HCT116 (cell line): ENCODE measurements at regions not wholly inside any gene's neighbourhood (a gene's known extent, or its start where the extent isn't known, plus 50 kb on each side); places are given as distances from the start of the nearest gene placed in this dataset.

Experiments used
- ATAC-seq: fragments of 200-7000 bp; cut with Tn5 transposase; 2 replicates; pipeline ENCODE4 v1.9.1; 2020; ENCODE audit warnings: mild to moderate bottlenecking, moderate library complexity
- BruUV-seq: library from RNA; stranded (reverse); fragments of 400-500 nt; replicated peaks from 2 replicates; lab custom pipeline; 2021; lab: Mats Ljungman, UMichigan
- CTCF ChIA-PET: fragments of 300-600 bp; sonication (Branson Sonifier 250); formaldehyde crosslinking; loops from one replicate; lab custom pipeline; 2021; ENCODE audit warnings: antibody characterized with exemption; lab: Charles Lee
- POLR2A ChIA-PET: fragments of 300-600, 350-600 bp; sonication (Branson Sonifier 250); formaldehyde crosslinking; loops from one replicate; lab custom pipeline; 2021; ENCODE audit warnings: antibody characterized with exemption; lab: Charles Lee
- RAD21 ChIA-PET, 2 experiments: fragments of 300-600 bp; sonication (Branson Sonifier 250); formaldehyde crosslinking; loops; one replicate each; lab custom pipeline; 2023; ENCODE audit warnings: low total read pairs in 2 of 2; ENCODE audit not compliant: uncharacterized antibody in 2 of 2, unreplicated experiment in 2 of 2, low non-redundant PET in 1 of 2; lab: Charles Lee
- DNase-seq: peaks from one replicate; pipeline ENCODE4 v3.0.0-alpha.2; 2010; ENCODE audit warnings: low read depth, low spot score
- H2AFZ ChIP-seq: fragments of 200-600 bp; shearing (Covaris generic), sonication (generic); 2 replicates; pipeline ENCODE4 v1.6.1; 2017; ENCODE audit warnings: low read depth, mixed run types, mixed read lengths, antibody characterized with exemption, low read length; ENCODE audit not compliant: poor library complexity, severe bottlenecking
- H3K27ac ChIP-seq: 2 replicates; pipeline ENCODE4 v1.5.1; 2012; ENCODE audit warnings: low read depth, low read length
- H3K27me3 ChIP-seq: fragments of 200-600 bp; sonication (generic); 2 replicates; pipeline ENCODE4 v1.6.1; 2016; ENCODE audit warnings: mixed run types, low read length, mixed read lengths; ENCODE audit not compliant: insufficient read depth
- H3K36me3 ChIP-seq, 2 experiments: fragments of 200-500 bp in 1 of 2; fragments of 200-600 bp in 1 of 2; sonication (Bioruptor generic) in 1 of 2; sonication (generic) in 1 of 2; 2 replicates each; pipeline versions ENCODE4 v1.5.1 to v1.6.1; 2014 to 2016; ENCODE audit warnings: low read length in 2 of 2, inconsistent platforms in 1 of 2, mixed read lengths in 1 of 2, mixed run types in 1 of 2; ENCODE audit not compliant: insufficient read depth in 2 of 2, control insufficient read depth in 1 of 2
- H3K4me1 ChIP-seq, 2 experiments: fragments of 200-600 bp in 1 of 2; sonication (generic) in 1 of 2; 2 replicates each; pipeline versions ENCODE4 v1.5.1 to v1.6.1; 2012 to 2017; ENCODE audit warnings: low read length in 2 of 2, inconsistent platforms in 1 of 2, mild to moderate bottlenecking in 1 of 2, mixed read lengths in 1 of 2, mixed run types in 1 of 2, moderate library complexity in 1 of 2; ENCODE audit not compliant: insufficient read depth in 2 of 2, control insufficient read depth in 1 of 2
- H3K4me2 ChIP-seq: fragments of 200-600 bp; sonication (generic); 2 replicates; pipeline ENCODE4 v1.6.1; 2017; ENCODE audit warnings: mixed run types, low read length, mixed read lengths
- H3K4me3 ChIP-seq, 2 experiments: fragments of 200-600 bp in 1 of 2; sonication (generic) in 1 of 2; replicated peaks in 1 of 2; 2 replicates each; pipeline ENCODE4 v1.5.1; 2011 to 2016; ENCODE audit warnings: low read length in 2 of 2, control low read depth in 1 of 2, low read depth in 1 of 2, mild to moderate bottlenecking in 1 of 2, mixed read lengths in 1 of 2, mixed run types in 1 of 2
- H3K79me2 ChIP-seq: fragments of 200-600 bp; sonication (generic); 2 replicates; pipeline ENCODE4 v1.6.1; 2017; ENCODE audit warnings: mild to moderate bottlenecking, mixed run types, low read length, moderate library complexity, mixed read lengths; ENCODE audit not compliant: insufficient read depth
- H3K9ac ChIP-seq: fragments of 200-600 bp; sonication (generic); 2 replicates; pipeline ENCODE4 v1.6.1; 2016; ENCODE audit warnings: low read length, mixed read lengths
- H3K9me2 ChIP-seq: fragments of 200-600 bp; sonication (generic), shearing (Covaris generic); 2 replicates; pipeline ENCODE4 v1.6.1; 2017; ENCODE audit warnings: mixed run types, mild to moderate bottlenecking, moderate library complexity; ENCODE audit not compliant: insufficient read depth
- H3K9me3 ChIP-seq, 2 experiments: fragments of 200-500 bp in 1 of 2; fragments of 200-600 bp in 1 of 2; sonication (Bioruptor generic) in 1 of 2; sonication (generic) in 1 of 2; 2 replicates each; pipeline ENCODE4 v1.6.1; 2014 to 2017; ENCODE audit warnings: low read length in 2 of 2, mixed read lengths in 2 of 2, inconsistent platforms in 1 of 2, low read depth in 1 of 2, mild to moderate bottlenecking in 1 of 2, mixed run types in 1 of 2, moderate library complexity in 1 of 2; ENCODE audit not compliant: control insufficient read depth in 1 of 2, insufficient read depth in 1 of 2
- H4K20me1 ChIP-seq: fragments of 200-600 bp; sonication (generic), shearing (Covaris generic); 2 replicates; pipeline ENCODE4 v1.6.1; 2017; ENCODE audit warnings: mixed run types, mild to moderate bottlenecking, moderate library complexity; ENCODE audit not compliant: insufficient read depth
- CBX3 ChIP-seq: IDR thresholded peaks from 2 replicates; pipeline ENCODE4 v1.6.1; 2012; ENCODE audit warnings: low read depth
- CEBPB ChIP-seq: IDR thresholded peaks from 2 replicates; pipeline ENCODE4 v1.6.1; 2012; ENCODE audit warnings: low read depth
- ELF1 ChIP-seq: IDR thresholded peaks from 2 replicates; pipeline ENCODE4 v1.6.1; 2012; ENCODE audit warnings: low read depth, borderline replicate concordance
- EZH2 ChIP-seq: fragments of 200-600 bp; sonication (generic); IDR thresholded peaks from 2 replicates; pipeline ENCODE4 v1.6.1; 2017; ENCODE audit warnings: antibody characterized with exemption, mixed run types
- EZH2phosphoT487 ChIP-seq: fragments of 200-600 bp; IDR thresholded peaks from 2 replicates; pipeline ENCODE4 v1.6.1; 2018; ENCODE audit warnings: antibody characterized with exemption, borderline replicate concordance
- FOSL1 ChIP-seq: IDR thresholded peaks from 2 replicates; pipeline ENCODE4 v1.6.1; 2012; ENCODE audit warnings: low read depth
- POLR2AphosphoS5 ChIP-seq: IDR thresholded peaks from 2 replicates; pipeline ENCODE4 v1.6.1; 2011; ENCODE audit warnings: mild to moderate bottlenecking, low read depth, low read length, moderate library complexity
- REST ChIP-seq: IDR thresholded peaks from 2 replicates; pipeline ENCODE4 v1.6.1; 2012; ENCODE audit warnings: low read depth
- SIN3A ChIP-seq: IDR thresholded peaks from 2 replicates; pipeline ENCODE4 v1.6.1; 2012; ENCODE audit warnings: low read depth
- SP1 ChIP-seq: IDR thresholded peaks from 2 replicates; pipeline ENCODE4 v1.6.1; 2012; ENCODE audit warnings: low read depth
- TCF7L2 ChIP-seq: IDR thresholded peaks from 2 replicates; pipeline ENCODE4 v1.7.0; 2011; ENCODE audit warnings: borderline replicate concordance, inconsistent platforms; ENCODE audit not compliant: insufficient read depth, insufficient read length; ENCODE audit errors: extremely low read depth
- YY1 ChIP-seq: IDR thresholded peaks from 2 replicates; pipeline ENCODE4 v1.6.1; 2011; ENCODE audit warnings: low read length, low read depth, moderate library complexity, mild to moderate bottlenecking; ENCODE audit not compliant: insufficient replicate concordance; ENCODE audit errors: extremely low read depth
- ZBTB33 ChIP-seq: IDR thresholded peaks from 2 replicates; pipeline ENCODE4 v1.6.1; 2011; ENCODE audit warnings: mild to moderate bottlenecking, low read length, moderate library complexity; ENCODE audit not compliant: insufficient replicate concordance; ENCODE audit errors: extremely low read depth
- ZNF274 ChIP-seq: fragments of 200-500 bp; sonication (Bioruptor generic); IDR thresholded peaks from 2 replicates; pipeline ENCODE4 v1.6.1; 2014; ENCODE audit warnings: mild to moderate bottlenecking, low read depth, low read length, inconsistent platforms
- intact Hi-C: fragments of 100-400 bp; cut with micrococcal nuclease; formaldehyde crosslinking; loops from 2 replicates; pipeline ENCODE4 v1.10.0; 2022

GRCh38 chr10:64468219-64468618, 947.0 kb downstream of the REEP3 start:
- H3K9ac ChIP-seq: no peak overlapping the region
- peaks cover 4 to 14% of the 10 kb centered on the region in 2 experiments; a peak in 2 of 4 replicates for H3K4me1 ChIP-seq
- intact Hi-C loops: no loop called here
- H3K4me2 ChIP-seq: peak overlapping the region; percentile 13; the same call in 1 of the 2 replicates
- H3K79me2 ChIP-seq: no peaks in the 10 kb centered on the region
- H3K27me3 ChIP-seq: no peaks in the 10 kb centered on the region
- ChIA-PET CTCF (no interaction called here), RAD21 (no interaction called here), POLR2A (no interaction called here)
- no TSS peak for BruUV-seq
- no peak overlapping the region for H3K4me3 ChIP-seq
- no peak for TF ChIP-seq CEBPB
- ATAC-seq (peak; percentile 64), DNase-seq (peak; percentile 24)
- peaks cover 0 to 5% of the 10 kb centered on the region in 2 experiments; a peak in 1 of 4 replicates for H3K9me3 ChIP-seq
- no peaks in the 10 kb centered on the region for H3K9me2 ChIP-seq
- no peaks in the 10 kb centered on the region for H4K20me1 ChIP-seq
- H3K27ac ChIP-seq: no peak overlapping the region; the same call in 1 of the 2 replicates
- H2AFZ ChIP-seq: no peak overlapping the region
- no peaks in the 10 kb centered on the region for H3K36me3 ChIP-seq

GRCh38 chr10:64476506-64476905, 955.3 kb downstream of the REEP3 start:
- POLR2A ChIA-PET: no interaction called here
- Histone ChIP-seq H3K9me2 (no peaks in the 10 kb centered on the region), H4K20me1 (no peaks in the 10 kb centered on the region), H3K4me1 (no peaks in the 10 kb centered on the region), H3K36me3 (no peaks in the 10 kb centered on the region), H3K27ac (no peak overlapping the region), H3K4me3 (no peak overlapping the region), H3K4me2 (no peak overlapping the region), H3K79me2 (no peaks in the 10 kb centered on the region), H3K9me3 (no peaks in the 10 kb centered on the region), H2AFZ (no peak overlapping the region), H3K9ac (no peak overlapping the region), H3K27me3 (no peaks in the 10 kb centered on the region)
- intact Hi-C loops: no loop called here
- DNase-seq (no peak), ATAC-seq (no peak)
- CTCF ChIA-PET: no interaction called here
- RAD21 ChIA-PET: no interaction called here
- BruUV-seq: no TSS peak
- no peak for TF ChIP-seq EZH2phosphoT487
- TF ChIP-seq EZH2: no peak
- no peak for TF ChIP-seq POLR2AphosphoS5
- TF ChIP-seq ZBTB33: no peak
- no peak for TF ChIP-seq YY1
- TF ChIP-seq CBX3: no peak
- TF ChIP-seq TCF7L2: no peak
- no peak for TF ChIP-seq FOSL1
- no peak for TF ChIP-seq SP1
- TF ChIP-seq SIN3A: no peak
- no peak for TF ChIP-seq ZNF274
- no peak for TF ChIP-seq REST
- no peak for TF ChIP-seq ELF1
- TF ChIP-seq, all 23 proteins: peak for 0
